Small intestine (tissue), 7 donors: ENCODE measurements at regions not wholly inside any gene's neighbourhood (a gene's known extent, or its start where the extent isn't known, plus 50 kb on each side); places are given as distances from the start of the nearest gene placed in this dataset.

ENCODE experiments used
- DNase-seq, 2 donors: peaks; one replicate each; pipeline versions ENCODE4 v3.0.0 to v3.0.0-alpha.2; 2013
- FAIRE-seq: peaks from 2 replicates; lab custom pipeline; 2012; peaks lifted over from hg19 to GRCh38; lab: Jason Lieb, UNC
- H3K27ac ChIP-seq, 3 donors: one replicate each; pipeline ENCODE4 v1.5.1; 2013; ENCODE audit warnings: low read length in 2 of 3, mild to moderate bottlenecking in 2 of 3, control low read depth in 1 of 3, inconsistent platforms in 1 of 3, low read depth in 1 of 3, moderate library complexity in 1 of 3
- H3K27me3 ChIP-seq, 3 donors: one replicate each; pipeline ENCODE4 v1.6.1; 2013; ENCODE audit warnings: low read length in 3 of 3, inconsistent platforms in 1 of 3; ENCODE audit not compliant: control insufficient read depth in 3 of 3, insufficient read depth in 3 of 3
- H3K36me3 ChIP-seq, 3 donors: one replicate each; pipeline ENCODE4 v1.6.1; 2013; ENCODE audit warnings: low read length in 3 of 3, inconsistent platforms in 1 of 3, low read depth in 1 of 3, mild to moderate bottlenecking in 1 of 3, moderate library complexity in 1 of 3; ENCODE audit not compliant: control insufficient read depth in 3 of 3, insufficient read depth in 2 of 3
- H3K4me1 ChIP-seq, 3 donors: one replicate each; pipeline ENCODE4 v1.6.1; 2013; ENCODE audit warnings: low read length in 2 of 3, inconsistent platforms in 1 of 3, low read depth in 1 of 3, mild to moderate bottlenecking in 1 of 3, moderate library complexity in 1 of 3; ENCODE audit not compliant: control insufficient read depth in 3 of 3, insufficient read depth in 2 of 3
- H3K4me3 ChIP-seq, 3 donors: one replicate each; pipeline ENCODE4 v1.5.1; 2013; ENCODE audit warnings: low read length in 3 of 3, control low read depth in 1 of 3, inconsistent platforms in 1 of 3, low read depth in 1 of 3, mild to moderate bottlenecking in 1 of 3, moderate library complexity in 1 of 3
- H3K9me3 ChIP-seq, 2 donors: one replicate each; pipeline ENCODE4 v1.6.1; 2013; ENCODE audit warnings: low read depth in 1 of 2, low read length in 1 of 2; ENCODE audit not compliant: control insufficient read depth in 2 of 2, insufficient read depth in 1 of 2
- WGBS, 3 donors: extraction: QIAGEN DNeasy Blood & Tissue Kit; methylation state at CpG; one replicate each; pipeline ENCODE4 v1.1.7; 2013; 5-methylcytosine and 5-hydroxymethylcytosine counted together
- donor health status: healthy with polysubstance abuse.
- donor health status: control.
- donor health status: control.
- donor health status: Bipolar disorder and iron deficiency.
- donor health status: healthy.

- DNase-seq: no peak
- Histone ChIP-seq H3K27ac (peak overlapping the region in 1 of 3 donors; percentile 19), H3K27me3 (peaks cover 0 to 13% (median 0%) of the 10 kb centered on the region in 3 donors), H3K9me3 (no peaks in the 10 kb centered on the region), H3K36me3 (no peaks in the 10 kb centered on the region), H3K4me1 (no peaks in the 10 kb centered on the region), H3K4me3 (no peak overlapping the region)
- FAIRE-seq: no peak
- 64 to 67% (median 66%) methylated on average over 9 of the region's 9 CpGs for WGBS, 3 donors
Measured at GRCh38 chr1:22375601-22376000, 76.0 kb upstream of the ZBTB40 start.

GRCh38 chr1:22376001-22376400 is 75.7 kb upstream of the ZBTB40 start:
- Histone ChIP-seq H3K36me3 (no peaks in the 10 kb centered on the region), H3K27me3 (peaks cover 0 to 10% (median 0%) of the 10 kb centered on the region in 3 donors), H3K4me1 (no peaks in the 10 kb centered on the region), H3K4me3 (no peak overlapping the region), H3K27ac (peak overlapping the region in 1 of 3 donors; percentile 19), H3K9me3 (no peaks in the 10 kb centered on the region)
- WGBS, 3 donors: 75 to 79% (median 75%) methylated on average over 5 of the region's 5 CpGs
- FAIRE-seq (no peak), DNase-seq (no peak)

GRCh38 chr1:22376546-22376945 is 75.1 kb upstream of the ZBTB40 start:
- FAIRE-seq: no peak
- no peak overlapping the region for H3K4me3 ChIP-seq
- H3K27ac ChIP-seq: no peak overlapping the region
- no peaks in the 10 kb centered on the region for H3K4me1 ChIP-seq
- peaks cover 0 to 10% (median 0%) of the 10 kb centered on the region in 3 donors for H3K27me3 ChIP-seq
- DNase-seq: no peak
- 84 to 88% (median 87%) methylated on average over 8 of the region's 8 CpGs for WGBS, 3 donors
- no peaks in the 10 kb centered on the region for H3K36me3 ChIP-seq
- no peaks in the 10 kb centered on the region for H3K9me3 ChIP-seq

GRCh38 chr1:22376976-22377375 is 74.7 kb upstream of the ZBTB40 start:
- DNase-seq (no peak), FAIRE-seq (no peak)
- Histone ChIP-seq H3K9me3 (no peaks in the 10 kb centered on the region), H3K4me1 (no peaks in the 10 kb centered on the region), H3K27ac (no peak overlapping the region), H3K27me3 (peaks cover 0 to 10% (median 0%) of the 10 kb centered on the region in 3 donors), H3K4me3 (no peak overlapping the region), H3K36me3 (no peaks in the 10 kb centered on the region)
- WGBS, 3 donors: 75 to 88% (median 80%) methylated on average over 3 of the region's 3 CpGs

- no peaks in the 10 kb centered on the region for H3K4me1 ChIP-seq
- H3K36me3 ChIP-seq: no peaks in the 10 kb centered on the region
- no peak overlapping the region for H3K4me3 ChIP-seq
- no peak overlapping the region for H3K27ac ChIP-seq
- DNase-seq: no peak
- WGBS, 3 donors: 62 to 69% (median 67%) methylated on average over 7 of the region's 7 CpGs
- no peaks in the 10 kb centered on the region for H3K9me3 ChIP-seq
- H3K27me3 ChIP-seq: peaks cover 0 to 2% (median 0%) of the 10 kb centered on the region in 3 donors
- no peak for FAIRE-seq
Measured at GRCh38 chr1:22379566-22379965, 72.1 kb upstream of the ZBTB40 start.

GRCh38 chr1:22380024-22380785 is 71.4 kb upstream of the ZBTB40 start:
- H3K9me3 ChIP-seq: no peaks in the 10 kb centered on the region
- H3K4me3 ChIP-seq: no peak overlapping the region
- peaks cover 0 to 2% (median 0%) of the 10 kb centered on the region in 3 donors for H3K27me3 ChIP-seq
- DNase-seq: no peak
- H3K36me3 ChIP-seq: no peaks in the 10 kb centered on the region
- WGBS, 3 donors: 74 to 78% (median 76%) methylated on average over 10 of the region's 10 CpGs
- no peaks in the 10 kb centered on the region for H3K4me1 ChIP-seq
- no peak overlapping the region for H3K27ac ChIP-seq
- no peak for FAIRE-seq

- DNase-seq (no peak), FAIRE-seq (no peak)
- 70 to 78% (median 72%) methylated on average over 22 of the region's 22 CpGs for WGBS, 3 donors
- Histone ChIP-seq H3K9me3 (no peaks in the 10 kb centered on the region), H3K4me3 (no peak overlapping the region), H3K27ac (no peak overlapping the region), H3K27me3 (peaks cover 0 to 6% (median 0%) of the 10 kb centered on the region in 3 donors), H3K36me3 (no peaks in the 10 kb centered on the region), H3K4me1 (no peaks in the 10 kb centered on the region)
Measured at GRCh38 chr1:22383526-22384294, 67.9 kb upstream of the ZBTB40 start.

- H3K27ac ChIP-seq: no peak overlapping the region
- H3K4me3 ChIP-seq: no peak overlapping the region
- no peaks in the 10 kb centered on the region for H3K36me3 ChIP-seq
- DNase-seq (no peak), FAIRE-seq (no peak)
- H3K4me1 ChIP-seq: no peaks in the 10 kb centered on the region
- no peaks in the 10 kb centered on the region for H3K9me3 ChIP-seq
- peaks cover 0 to 6% (median 0%) of the 10 kb centered on the region in 3 donors for H3K27me3 ChIP-seq
- 61 to 73% (median 62%) methylated on average over 4 of the region's 4 CpGs for WGBS, 3 donors
Measured at GRCh38 chr1:22385537-22385936, 66.1 kb upstream of the ZBTB40 start.
